Renal cortical epithelial cell (primary cell): ENCODE measurements at regions not wholly inside any gene's neighbourhood (a gene's known extent, or its start where the extent isn't known, plus 50 kb on each side); places are given as distances from the start of the nearest gene placed in this dataset.
A peak's percentile ranks its signal among the peaks of the same experiment; 100 is the strongest.

Source experiments
- DNase-seq: peaks from one replicate; pipeline ENCODE4 v3.0.0-alpha.2; 2011; ENCODE audit warnings: low read depth

DNA sequence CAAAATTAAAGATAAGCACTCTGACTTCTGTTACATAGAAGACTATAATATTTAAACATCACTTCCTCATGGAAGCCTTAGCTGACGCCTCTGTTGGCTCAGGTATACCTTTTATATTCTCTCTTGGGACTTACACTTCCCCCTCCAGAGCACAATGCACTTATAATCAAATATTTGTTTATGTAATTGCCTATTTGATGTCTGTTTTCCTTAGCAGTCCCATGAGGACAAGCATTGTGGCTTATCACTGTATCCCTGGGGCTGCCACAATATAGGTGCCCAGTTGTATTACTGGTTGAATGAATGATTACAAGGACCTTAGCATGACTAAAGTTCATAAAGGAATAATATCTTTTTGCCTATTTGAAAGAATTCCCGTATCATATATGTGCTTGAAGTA, 186.7 kb upstream of the VGLL2 start:
- DNase-seq = no peak

DNA sequence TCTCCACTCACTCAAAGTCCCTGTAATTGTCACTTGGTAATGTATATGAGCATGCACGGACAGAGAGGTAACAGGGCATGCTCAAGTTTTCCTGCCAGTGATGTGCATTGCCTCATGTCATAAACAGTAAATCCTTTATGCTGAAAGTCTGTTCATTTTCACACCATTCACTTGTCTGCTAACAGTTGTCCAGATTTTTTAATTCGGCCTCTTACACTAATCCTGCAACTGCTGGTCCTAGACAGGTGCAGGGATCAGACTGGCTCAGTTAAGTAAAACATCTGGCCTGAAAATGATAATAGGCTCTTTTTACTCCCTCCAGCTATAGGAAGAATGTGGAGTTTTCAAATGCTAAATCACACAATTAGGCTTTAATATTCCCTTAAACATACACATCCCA, 185.4 kb upstream of the VGLL2 start:
- no peak for DNase-seq

DNA sequence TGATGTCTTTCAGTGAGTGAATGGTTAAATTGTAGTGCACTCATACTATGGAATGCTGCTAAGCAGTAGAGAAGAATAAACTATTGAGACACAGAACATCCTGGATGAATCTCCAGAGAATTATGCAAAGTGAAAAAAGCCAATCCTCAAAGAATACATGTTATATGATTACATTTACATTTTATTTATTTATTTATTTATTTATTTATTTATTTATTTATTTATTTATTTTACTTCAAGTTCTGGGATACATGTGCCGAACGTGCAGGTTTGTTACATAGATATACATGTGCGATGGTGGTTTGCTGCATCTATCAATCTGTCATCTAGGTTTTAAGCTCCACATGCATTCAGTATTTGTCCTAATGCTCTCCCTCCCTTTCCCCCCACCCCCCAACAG, 175.8 kb upstream of the VGLL2 start:
- no peak for DNase-seq

DNA sequence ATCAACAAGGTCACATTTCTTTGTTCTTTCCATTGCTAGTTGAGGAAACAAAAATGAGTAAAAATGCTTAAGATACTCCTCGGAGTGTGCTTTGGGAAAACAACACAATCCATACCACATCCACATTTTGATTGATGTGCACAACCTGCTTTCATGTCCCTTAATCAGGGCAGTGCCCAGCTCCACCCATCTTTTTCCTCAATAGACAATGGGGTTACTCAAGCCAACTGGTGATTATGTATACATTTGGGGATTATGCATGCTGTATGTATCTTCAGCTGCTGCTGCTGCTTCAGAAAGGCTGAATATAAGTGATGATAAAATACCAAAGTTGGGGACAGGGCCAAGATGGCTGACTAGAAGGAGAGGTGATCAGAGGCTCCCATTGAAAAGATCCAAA, 155.2 kb upstream of the VGLL2 start:
- DNase-seq = no peak

DNA sequence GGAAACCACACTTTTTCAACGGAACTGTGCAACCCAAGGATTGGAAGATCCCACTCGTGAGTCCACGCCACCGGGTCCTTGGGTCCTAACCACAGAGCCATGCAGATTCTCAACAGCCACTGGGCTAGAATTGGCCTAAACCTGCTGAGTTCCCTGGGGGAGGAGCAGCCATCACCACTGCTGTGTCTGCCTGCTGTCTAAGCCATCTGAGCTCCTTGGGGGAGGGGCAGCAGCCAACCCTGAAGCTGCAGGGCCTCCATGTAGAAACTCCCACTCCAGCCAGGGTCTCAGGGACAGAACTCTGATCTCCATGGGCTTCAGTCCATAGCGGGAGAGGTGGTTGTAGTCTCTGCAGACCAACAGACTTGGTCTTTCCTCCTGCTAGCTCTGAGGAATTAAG, 154.6 kb upstream of the VGLL2 start:
- no peak for DNase-seq

DNA sequence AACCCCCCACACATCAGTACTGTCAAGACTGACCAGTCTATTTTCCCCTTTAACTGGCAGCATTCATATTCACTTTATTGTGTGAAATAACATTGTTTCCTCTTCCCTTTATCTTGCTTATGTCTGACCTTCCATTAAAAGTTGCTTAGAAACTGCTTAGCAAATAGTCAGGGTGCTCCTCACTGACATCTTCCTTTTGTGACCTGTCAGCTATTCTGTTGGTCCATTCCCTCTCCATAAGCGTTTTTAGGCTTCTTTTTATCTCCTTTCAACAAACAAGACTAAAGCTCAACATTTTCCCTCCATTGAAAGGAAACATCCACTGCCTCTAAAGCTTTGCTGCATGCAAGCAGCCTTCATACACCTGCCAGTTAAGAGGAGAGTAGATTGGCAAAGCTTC, 147.7 kb upstream of the VGLL2 start:
- DNase-seq = no peak

DNA sequence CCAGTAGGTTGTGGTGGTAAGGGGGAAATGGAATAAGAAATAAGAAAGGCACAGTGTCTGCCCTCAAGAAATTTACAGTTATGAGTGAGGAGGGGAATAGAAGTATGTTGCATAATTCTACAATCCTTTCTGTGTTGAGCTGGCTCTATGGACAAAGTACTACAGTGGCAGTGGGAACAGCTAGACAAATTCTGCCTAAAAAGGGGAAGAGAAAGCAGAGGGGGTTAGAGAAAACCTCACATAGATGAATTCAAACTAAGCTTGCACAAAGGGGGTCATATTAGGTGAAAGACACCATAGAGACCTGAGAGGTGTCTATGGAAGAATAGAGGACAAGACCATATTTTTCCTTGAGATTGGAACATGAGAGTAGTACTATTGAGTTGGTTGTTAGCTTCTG, 146.9 kb upstream of the VGLL2 start:
- no peak for DNase-seq

DNA sequence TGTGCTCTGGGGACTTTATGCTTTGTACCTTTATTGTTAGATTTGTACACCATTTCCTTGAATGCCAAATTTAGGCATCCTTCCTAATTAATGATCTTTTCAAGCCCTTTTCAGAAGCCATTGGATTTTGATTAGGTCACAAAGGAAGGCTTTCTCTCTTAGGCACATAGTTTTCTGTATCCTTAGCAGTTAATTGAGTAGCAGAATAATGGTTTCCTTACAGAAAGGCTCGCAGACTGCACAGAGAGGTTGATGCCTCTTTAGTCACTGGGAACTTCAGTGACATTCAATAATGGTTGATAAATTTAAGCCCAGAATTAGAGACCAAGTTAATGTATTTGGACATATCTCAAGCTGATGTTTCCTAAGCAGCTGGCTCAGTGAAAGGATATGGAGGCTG, 139.1 kb upstream of the VGLL2 start:
- DNase-seq = no peak

DNA sequence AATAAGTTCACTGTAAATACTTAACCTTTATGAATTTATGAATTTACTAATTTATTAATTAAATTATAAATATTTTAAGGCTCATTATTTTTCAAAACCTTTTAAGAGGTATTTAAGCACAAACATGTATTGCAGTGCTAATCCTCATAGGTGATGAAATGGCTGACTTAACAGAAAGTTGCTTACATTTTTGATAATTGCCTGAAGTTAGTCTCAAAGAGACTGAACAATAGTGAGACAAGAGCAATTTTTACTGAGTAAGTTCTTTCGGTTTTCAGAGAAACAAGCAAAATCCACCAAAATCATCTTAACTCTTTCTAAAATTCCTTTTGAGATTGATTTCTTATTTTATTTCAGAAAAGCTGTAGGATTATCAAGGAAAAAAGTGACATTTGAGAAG, 137.3 kb upstream of the VGLL2 start:
- DNase-seq = no peak

DNA sequence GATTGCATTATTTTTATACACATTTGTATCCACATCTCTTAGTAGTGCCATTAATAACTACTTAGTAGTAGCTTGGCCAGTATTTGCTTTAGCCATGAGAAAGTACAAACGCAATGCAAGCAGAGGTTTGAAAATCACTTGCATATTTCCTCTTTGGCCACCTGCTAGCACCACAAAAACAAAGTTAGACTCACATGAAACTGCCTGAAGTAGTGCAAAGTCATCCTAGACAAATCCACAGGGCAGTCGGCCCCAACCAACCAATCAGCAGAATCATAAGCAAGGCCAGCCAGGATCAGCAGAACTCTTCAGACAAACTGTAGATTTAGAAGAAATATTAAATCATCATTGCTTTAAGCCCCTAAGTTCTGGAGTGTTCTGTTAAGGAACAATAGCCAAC, 135.2 kb upstream of the VGLL2 start:
- DNase-seq = no peak

DNA sequence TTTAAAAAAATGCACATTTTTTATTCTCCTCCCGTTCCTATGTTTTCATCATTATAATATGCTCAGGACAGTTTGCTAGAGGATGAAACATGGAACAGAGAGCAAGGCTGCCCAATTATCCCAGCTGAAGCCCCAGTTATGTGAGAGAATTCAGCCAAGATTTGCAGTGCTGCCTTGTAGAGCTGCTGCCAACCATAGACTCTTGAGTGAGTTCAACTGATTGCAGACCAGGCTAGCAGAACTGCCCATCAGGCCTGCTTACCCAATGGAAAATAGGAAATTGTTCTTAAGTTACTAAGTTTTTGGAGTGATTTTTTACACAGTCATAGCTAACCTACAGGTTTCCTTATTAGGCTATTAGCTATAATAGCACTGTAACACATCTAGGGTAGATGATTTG, 128.7 kb upstream of the VGLL2 start:
- DNase-seq = no peak

DNA sequence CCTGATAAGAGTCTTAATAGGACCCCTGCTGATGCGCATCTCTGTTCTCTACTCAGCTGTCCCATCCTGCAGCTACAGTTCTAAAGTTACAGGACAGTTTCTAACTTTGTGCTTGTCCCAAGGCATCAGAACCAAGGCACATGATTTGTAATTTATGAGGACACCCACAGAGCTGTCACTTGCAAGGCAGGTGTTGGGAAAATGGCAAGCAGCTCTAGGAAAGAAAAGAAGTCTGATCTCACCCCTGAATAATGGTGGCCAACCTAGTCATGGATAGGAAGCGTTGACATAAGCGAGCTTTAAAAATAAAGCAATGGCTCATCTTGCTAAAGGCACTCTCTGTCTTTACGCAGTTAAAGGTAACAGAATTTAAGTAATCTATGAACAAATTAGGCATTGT, 127.6 kb upstream of the VGLL2 start:
- DNase-seq = no peak

DNA sequence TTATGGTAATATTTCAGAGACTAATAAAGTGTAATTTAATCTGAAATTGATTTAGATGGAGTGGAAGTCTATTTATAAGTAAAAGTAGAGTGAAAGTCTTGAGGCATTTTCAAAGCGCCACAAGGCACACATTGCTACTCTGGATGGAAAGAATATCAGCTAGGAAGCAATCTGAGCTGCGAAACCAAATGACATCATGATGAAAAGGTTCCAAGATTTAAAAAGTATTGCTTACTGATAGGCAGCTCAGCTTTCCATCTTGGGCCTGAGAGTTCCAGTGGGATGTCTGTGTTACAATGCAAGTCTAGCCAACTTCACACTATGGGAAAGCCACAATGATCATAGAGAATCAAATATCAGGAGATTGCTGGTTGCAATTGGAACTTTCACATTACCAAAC, 126.9 kb upstream of the VGLL2 start:
- no peak for DNase-seq

DNA sequence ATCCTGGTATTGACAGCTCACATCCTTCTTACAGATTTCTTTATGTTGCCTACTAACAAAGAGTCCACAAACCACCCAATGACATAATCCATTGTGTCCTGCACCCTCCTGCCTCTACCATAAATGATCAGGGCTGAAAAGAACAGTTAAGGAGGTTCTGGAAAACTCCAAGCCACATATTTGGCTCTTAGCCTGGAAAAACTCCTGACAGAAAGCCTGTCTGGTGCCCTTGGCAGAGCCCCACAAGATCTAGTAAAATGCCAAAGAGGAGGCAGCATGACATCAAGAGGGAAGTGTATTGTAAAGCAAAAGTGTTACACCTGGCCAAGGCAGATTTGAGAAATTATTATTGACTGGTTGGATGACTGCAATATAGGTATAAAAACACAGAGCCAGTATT, 126.4 kb upstream of the VGLL2 start:
- no peak for DNase-seq

DNA sequence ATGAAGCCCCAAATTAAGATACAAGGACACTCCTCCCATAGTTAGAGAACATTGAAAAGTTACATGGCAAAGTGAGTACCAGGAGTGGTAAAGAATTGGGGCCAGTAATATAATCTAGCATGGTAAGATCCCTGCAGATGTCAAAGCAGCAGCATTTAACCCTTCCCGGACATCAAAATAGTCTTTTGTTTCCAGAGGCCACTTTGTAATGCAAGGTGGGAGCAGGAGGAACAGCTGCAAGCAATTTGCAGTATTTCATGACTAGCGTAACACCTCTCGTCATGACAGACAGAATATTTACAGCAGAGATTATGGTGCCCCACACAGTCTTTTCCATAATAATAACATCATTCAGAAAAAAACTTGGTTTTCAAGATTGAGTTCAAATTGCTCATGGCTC, 123.2 kb upstream of the VGLL2 start:
- no peak for DNase-seq

DNA sequence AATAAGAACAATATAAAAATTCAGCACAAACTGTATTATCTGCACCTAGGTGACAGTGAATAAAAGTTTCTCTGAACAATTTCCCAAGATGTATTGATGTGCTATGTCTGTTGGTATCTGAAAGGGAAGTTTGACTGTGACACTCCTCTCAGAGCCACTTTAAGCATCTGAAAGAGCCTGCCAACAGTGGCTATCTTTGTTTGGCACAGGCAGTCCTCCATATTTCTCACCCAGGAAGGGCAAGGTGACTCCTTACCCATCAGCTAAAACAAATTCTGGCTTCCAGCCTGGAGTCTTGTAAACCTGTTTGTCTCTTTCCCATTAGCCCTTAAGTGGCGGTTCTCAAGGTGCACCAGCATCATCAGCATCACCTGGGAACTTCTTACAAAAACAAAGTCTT, 122.4 kb upstream of the VGLL2 start:
- no peak for DNase-seq

DNA sequence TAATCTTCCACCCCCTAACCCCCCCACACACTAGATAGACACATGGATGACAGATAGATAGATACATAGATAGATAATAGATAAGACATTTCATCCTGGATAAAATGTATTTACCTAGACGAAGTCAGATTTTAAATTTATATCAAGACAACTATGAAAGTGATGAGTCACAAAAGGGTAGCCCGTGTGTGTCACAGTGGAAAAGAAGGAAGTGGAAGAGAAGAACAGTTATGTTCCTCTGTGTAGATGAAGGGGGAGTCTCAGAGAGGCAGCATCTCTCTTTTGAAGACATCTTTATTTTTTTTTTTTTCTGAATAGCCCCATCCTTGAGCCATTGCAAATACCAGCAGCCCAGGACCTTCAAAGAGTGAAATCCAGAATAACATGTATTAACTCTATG, 121.7 kb upstream of the VGLL2 start:
- no peak for DNase-seq

DNA sequence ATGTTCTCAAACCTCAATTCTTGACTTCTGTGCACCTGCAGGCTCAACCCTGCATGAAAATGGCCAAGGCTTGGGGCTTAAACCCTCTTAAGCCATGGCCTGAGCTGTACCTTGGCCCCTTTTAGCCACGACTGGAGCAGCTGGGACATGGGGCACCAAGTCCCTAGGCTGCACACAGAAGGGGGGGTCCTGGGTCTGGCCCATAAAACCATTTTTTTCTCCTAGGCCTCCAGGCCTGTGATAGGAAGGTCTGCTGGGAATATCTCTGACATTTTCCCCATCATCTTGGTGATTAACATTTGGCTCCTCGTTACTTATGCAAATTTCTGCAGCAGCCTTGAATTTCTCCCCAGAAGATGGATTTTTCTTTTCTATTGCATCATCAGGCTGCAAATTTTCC, 119.4 kb upstream of the VGLL2 start:
- DNase-seq = no peak

DNA sequence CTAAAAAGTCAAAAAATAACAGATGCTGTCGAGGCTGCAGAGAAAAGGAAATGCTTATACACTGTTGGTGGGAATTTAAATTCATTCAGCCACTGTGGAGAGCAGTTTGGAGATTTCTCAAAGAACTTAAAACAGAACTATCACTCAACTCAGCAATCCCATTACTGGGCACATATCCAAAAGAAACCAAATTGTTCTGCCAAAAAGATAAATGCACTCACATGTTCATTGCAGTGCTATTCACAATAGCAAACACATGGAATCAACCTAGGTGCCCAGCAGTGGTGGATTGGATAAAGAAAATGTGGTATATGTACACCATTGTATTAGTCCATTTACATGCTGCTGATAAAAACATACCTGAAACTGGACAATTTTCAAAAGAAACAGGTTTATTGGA, 116.0 kb upstream of the VGLL2 start:
- DNase-seq = no peak

DNA sequence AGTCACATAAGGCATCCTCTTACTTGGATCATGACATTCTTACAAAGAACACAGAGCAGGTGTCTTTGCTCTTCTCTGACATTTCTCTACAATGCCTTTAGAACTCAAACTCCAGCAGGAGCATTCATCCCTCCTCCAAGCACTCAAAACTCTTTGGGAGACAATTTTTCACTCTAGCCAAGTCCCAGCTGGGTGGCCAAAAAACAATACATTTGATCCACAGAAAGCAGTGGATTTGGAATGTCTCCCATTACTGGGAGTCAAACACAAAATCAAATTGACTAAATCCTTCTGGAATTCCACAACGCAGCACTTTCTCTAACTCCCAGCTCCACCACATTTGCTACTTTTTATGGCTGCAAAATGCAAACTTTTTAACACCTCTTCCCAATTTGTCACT, 108.6 kb upstream of the VGLL2 start:
- DNase-seq = no peak

DNA sequence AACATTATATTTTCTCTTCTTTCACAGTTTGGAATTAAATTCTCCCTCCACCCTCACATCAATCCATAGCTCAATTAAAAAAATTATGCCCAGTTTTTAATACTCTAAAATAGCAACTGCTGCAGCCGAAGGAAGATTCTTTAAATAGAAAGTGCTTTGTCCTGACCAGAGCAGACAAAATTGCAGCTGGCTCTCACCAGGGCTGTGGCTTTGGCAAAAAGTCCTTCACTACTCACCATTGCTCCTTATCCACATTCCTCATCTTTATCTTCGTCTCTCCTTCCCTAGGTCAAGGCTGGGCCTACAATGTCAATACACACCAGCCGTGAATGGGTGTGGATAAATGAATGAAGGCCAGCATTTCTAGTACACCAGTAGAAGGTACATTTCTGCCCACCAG, 107.9 kb upstream of the VGLL2 start:
- no peak for DNase-seq

DNA sequence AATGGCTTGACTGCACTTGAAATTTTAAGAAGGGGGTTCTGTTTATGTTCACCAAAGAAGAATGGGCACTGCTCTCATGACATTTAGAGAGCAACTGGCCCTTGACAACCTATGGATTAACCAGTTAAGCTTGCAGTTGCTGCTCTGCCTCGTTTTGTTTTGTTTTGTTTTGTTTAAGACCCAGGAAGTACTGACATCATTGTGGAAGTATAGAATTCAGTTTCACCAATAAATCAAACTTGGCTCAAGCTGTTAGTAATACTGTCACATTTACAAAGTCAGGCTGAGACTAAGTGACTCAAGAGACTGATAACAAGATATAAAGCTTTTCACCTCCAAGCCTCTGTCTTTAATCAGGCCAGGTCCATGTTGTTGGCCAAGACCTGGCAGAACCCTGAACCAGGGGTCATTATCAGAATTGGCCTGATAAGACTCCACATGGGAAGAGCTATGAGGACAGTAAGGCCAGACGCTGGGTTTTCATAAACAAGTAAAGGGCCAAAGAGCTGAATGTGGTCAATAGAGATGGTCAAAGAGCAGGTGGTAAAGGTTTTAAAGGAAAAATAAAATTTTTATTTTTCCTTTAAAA, 99.4 kb upstream of the VGLL2 start:
- DNase-seq = peak; percentile 26

DNA sequence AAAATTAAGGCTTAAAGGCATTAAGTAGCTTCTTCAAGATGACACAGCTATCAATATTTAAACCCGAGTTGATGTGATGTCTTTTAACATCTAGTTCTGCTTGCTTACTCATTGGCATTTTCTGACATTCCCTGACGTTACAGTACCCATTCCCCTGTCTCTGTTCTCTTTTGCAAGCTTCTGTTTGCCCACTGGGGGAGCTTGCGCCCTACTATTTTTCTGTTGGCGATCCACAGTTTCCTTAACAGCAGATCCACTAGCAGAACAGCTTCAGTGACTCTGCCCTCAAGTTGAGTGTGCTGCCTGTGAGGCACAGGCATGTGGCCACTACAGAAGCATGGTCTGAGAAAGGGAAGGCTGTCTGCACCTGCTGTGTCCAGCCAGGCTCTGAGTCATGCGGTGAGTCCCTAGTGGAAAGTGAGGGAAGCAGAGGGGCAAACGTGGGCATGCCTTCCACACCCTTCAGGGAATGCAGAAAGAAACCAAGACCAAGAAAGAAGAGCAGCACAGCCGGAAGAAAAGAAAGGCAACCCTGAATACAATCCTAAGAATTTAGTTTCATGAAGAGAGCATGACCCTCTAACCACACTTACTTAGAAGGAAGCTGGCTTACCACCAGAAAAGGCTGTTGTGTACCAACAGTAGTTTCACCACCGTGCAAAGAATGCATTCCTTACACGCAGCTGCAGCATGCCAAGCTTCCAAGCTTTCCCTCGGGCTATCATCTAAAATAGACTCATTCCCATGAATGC, 97.7 kb upstream of the VGLL2 start:
- peak; percentile 95 for DNase-seq
